8988T (cell line): ENCODE measurements at regions not wholly inside any gene's neighbourhood (a gene's known extent, or its start where the extent isn't known, plus 50 kb on each side); places are given as distances from the start of the nearest gene placed in this dataset.
"Not testable (repeated sequence)": the region's sequence is repeated elsewhere in the genome, so short reads cannot be mapped to it uniquely, and the experiment has no call there.

Experiments used
- DNase-seq: peaks from one replicate; pipeline ENCODE4 v3.0.0; 2011

- DNase-seq, result no peak
These were observed 71.0 kb upstream of the SLC1A3 start for GRCh38 chr5:36535378-36535777.

DNA sequence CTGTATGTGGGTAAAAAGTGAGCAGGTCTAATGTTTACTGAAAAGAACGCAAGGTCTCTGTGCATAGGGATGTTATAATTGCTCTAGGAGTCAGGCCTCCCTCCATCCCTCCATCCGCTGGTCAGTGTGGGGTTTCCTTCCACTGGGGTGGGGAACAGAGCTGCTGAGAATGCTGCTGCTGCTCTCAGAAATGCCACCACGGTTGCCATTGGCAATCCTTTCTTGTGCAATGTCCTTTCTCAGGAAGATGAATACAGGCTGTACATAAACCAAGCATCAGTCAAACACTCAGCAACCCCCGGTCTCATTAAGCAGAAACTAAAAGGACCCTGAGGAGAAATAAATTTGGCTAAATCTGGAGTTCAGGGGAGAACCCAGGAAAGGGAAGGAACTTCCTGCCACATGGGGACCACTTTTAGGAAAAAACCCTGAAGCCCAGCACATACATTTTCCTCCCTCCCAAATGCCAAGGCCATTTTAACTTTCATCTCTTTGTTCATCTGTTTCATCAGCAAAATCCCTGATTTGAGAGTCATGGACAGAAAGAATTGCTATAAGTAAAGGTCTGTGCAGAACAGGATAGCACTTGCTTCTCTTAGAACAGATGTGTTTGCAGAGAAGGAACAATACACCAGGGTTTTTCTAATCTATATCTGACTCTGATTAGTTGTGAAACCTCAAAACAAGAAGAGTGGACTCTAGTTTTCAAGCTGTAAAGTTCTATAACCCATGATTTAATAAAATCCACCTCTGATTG is 70.4 kb upstream of the SLC1A3 start:
- DNase-seq, result no peak

- no peak for DNase-seq
These were observed 69.8 kb upstream of the SLC1A3 start for GRCh38 chr5:36536616-36537005.

GRCh38 chr5:36537724-36538123 is 68.7 kb upstream of the SLC1A3 start:
- no peak for DNase-seq

- no peak for DNase-seq
These were observed 53.6 kb upstream of the SLC1A3 start for GRCh38 chr5:36552651-36553393.

- DNase-seq, result not testable (repeated sequence)
These were observed 51.4 kb upstream of the SLC1A3 start for GRCh38 chr5:36555035-36555434.
